ENCODE measurements at regions not wholly inside any gene's neighbourhood (a gene's known extent, or its start where the extent isn't known, plus 50 kb on each side); places are given as distances from the start of the nearest gene placed in this dataset.
"Not testable (repeated sequence)": the region's sequence is repeated elsewhere in the genome, so short reads cannot be mapped to it uniquely, and the experiment has no call there.

- intact Hi-C loops (cut with micrococcal nuclease; ENCODE audit: unreplicated experiment): no loop called here
- no peak for TF ChIP-seq EZH2phosphoT487 (IDR thresholded peaks at IDR 0.05; ENCODE audit: borderline replicate concordance, low read depth, low read length)
- no peak for TF ChIP-seq CTCF (conservative IDR thresholded peaks at IDR 0.05; ENCODE audit: low read length)
- H3K9me2 ChIP-seq (ENCODE audit: insufficient read depth, low read length): no peaks in the 10 kb centered on the region
- no peaks in the 10 kb centered on the region for H3K79me2 ChIP-seq (ENCODE audit: insufficient read depth, low read depth, low read length)
- H4K20me1 ChIP-seq (ENCODE audit: insufficient read depth, low read length): no peaks in the 10 kb centered on the region
- ChIA-PET POLR2A (no interaction called here), CTCF (ENCODE audit: unreplicated experiment) (no interaction called here)
- H3K4me3 ChIP-seq (ENCODE audit: low read depth, low read length, poor library complexity, severe bottlenecking): no peak overlapping the region
- H3K9me3 ChIP-seq (ENCODE audit: low read length): no peaks in the 10 kb centered on the region
- H2AFZ ChIP-seq (ENCODE audit: low read length): no peak overlapping the region
- no peaks in the 10 kb centered on the region for H3K36me3 ChIP-seq (ENCODE audit: insufficient read depth, low read length)
- H3K4me1 ChIP-seq (ENCODE audit: insufficient read depth, low read length, poor library complexity, severe bottlenecking): no peaks in the 10 kb centered on the region
- H3K27ac ChIP-seq (ENCODE audit: low read depth, low read length, poor library complexity, severe bottlenecking): no peak overlapping the region
- no peak overlapping the region for H3K4me2 ChIP-seq (ENCODE audit: low read length)
- no peak for DNase-seq (ENCODE audit: low spot score)
- no TSS peak for BruUV-seq (replicated peaks)
Measured at GRCh38 chr9:25808554-25808953, 130.3 kb upstream of the TUSC1 start.

DNA sequence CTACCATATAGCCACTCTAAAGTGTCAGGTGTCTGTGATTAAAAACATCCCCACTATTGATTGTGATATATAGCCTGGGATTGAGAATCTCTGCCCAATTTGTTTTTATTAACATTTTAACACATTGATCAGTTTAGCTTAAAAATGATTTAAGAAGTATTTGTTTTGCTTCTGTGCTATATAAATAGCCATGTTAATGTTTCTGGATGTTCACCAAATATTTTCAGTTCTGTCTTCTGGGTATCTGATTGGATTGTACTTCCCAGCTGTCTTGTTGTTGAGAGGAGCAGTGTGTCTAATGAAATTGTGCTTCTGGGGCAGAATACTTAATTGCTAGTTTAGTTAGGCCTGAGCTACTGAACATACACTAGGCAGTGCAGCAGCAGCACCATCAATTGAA lies 126.6 kb upstream of the TUSC1 start:
- POLR2A ChIA-PET: no interaction called here

DNA sequence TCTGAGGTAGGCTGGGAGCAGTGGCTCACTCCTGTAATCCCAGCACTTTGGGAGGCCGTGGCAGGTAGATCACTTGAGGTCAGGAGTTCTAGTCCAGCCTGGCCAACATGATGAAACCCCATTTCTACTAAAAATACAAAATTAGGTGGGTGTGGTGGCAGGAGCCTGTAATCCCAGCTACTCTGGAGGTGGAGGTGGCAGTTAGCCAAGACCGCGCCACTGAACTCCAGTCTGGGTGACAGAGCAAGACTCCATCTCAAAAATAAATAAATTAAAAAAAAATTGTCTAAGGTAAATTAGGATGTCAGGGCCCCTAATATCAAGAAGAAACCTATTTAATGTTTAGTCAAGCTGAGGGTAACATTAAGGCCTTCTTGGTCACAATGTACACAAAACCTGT lies 123.7 kb upstream of the TUSC1 start:
- BruUV-seq (replicated peaks); H3K9me3 ChIP-seq (ENCODE audit: low read length); H3K4me1 ChIP-seq (ENCODE audit: insufficient read depth, low read length, poor library complexity, severe bottlenecking); H3K4me3 ChIP-seq (ENCODE audit: low read depth, low read length, poor library complexity, severe bottlenecking); H3K4me2 ChIP-seq (ENCODE audit: low read length); H3K27ac ChIP-seq (ENCODE audit: low read depth, low read length, poor library complexity, severe bottlenecking); H3K79me2 ChIP-seq (ENCODE audit: insufficient read depth, low read depth, low read length); H3K9me2 ChIP-seq (ENCODE audit: insufficient read depth, low read length); intact Hi-C loops (cut with micrococcal nuclease; ENCODE audit: unreplicated experiment); H3K36me3 ChIP-seq (ENCODE audit: insufficient read depth, low read length); DNase-seq (ENCODE audit: low spot score); H4K20me1 ChIP-seq (ENCODE audit: insufficient read depth, low read length); H2AFZ ChIP-seq (ENCODE audit: low read length); CTCF ChIA-PET (ENCODE audit: unreplicated experiment): not testable (repeated sequence)
- POLR2A ChIA-PET: interaction anchor here (0.6 to 0.9 kb wide), 2 partner anchors 17 to 23 kb away, joined by 3 read pairs; no protein-coding TSS in a partner anchor

More for the DNA sequence above, 126.6 kb upstream of the TUSC1 start:
- intact Hi-C loops (cut with micrococcal nuclease; ENCODE audit: unreplicated experiment): no loop called here
- Histone ChIP-seq H2AFZ (ENCODE audit: low read length) (no peak overlapping the region), H3K79me2 (ENCODE audit: insufficient read depth, low read depth, low read length) (no peaks in the 10 kb centered on the region), H3K36me3 (ENCODE audit: insufficient read depth, low read length) (no peaks in the 10 kb centered on the region), H3K9me3 (ENCODE audit: low read length) (no peaks in the 10 kb centered on the region), H3K4me3 (ENCODE audit: low read depth, low read length, poor library complexity, severe bottlenecking) (no peak overlapping the region), H4K20me1 (ENCODE audit: insufficient read depth, low read length) (no peaks in the 10 kb centered on the region), H3K27ac (ENCODE audit: low read depth, low read length, poor library complexity, severe bottlenecking) (no peak overlapping the region), H3K9me2 (ENCODE audit: insufficient read depth, low read length) (no peaks in the 10 kb centered on the region), H3K4me2 (ENCODE audit: low read length) (no peak overlapping the region), H3K4me1 (ENCODE audit: insufficient read depth, low read length, poor library complexity, severe bottlenecking) (no peaks in the 10 kb centered on the region)
- DNase-seq (ENCODE audit: low spot score): no peak
- BruUV-seq (replicated peaks): no TSS peak
- CTCF ChIA-PET (ENCODE audit: unreplicated experiment): no interaction called here
- no peak for TF ChIP-seq EZH2phosphoT487 (IDR thresholded peaks at IDR 0.05; ENCODE audit: borderline replicate concordance, low read depth, low read length)
- no peak for TF ChIP-seq CTCF (conservative IDR thresholded peaks at IDR 0.05; ENCODE audit: low read length)

Measured in OCI-LY7 (cell line).